ENCODE measurements at regions not wholly inside any gene's neighbourhood (a gene's known extent, or its start where the extent isn't known, plus 50 kb on each side); places are given as distances from the start of the nearest gene placed in this dataset.
A peak's percentile ranks its signal among the peaks of the same experiment; 100 is the strongest.
"Not testable (repeated sequence)": the region's sequence is repeated elsewhere in the genome, so short reads cannot be mapped to it uniquely, and the experiment has no call there.

GRCh38 chr2:207328944-207329386 lies 163.2 kb upstream of the KLF7 start:
- DNase-seq (ENCODE audit: low read depth in 2 of 2): no peak

- DNase-seq (ENCODE audit: low read depth in 2 of 2): peak; percentile 14 to 20
These were observed 165.2 kb upstream of the KLF7 start for GRCh38 chr2:207330912-207331311.

GRCh38 chr2:207331674-207332073 lies 165.9 kb upstream of the KLF7 start:
- no peak for DNase-seq (ENCODE audit: low read depth in 2 of 2)

- no peak for DNase-seq (ENCODE audit: low read depth in 2 of 2)
These were observed 166.9 kb upstream of the KLF7 start for GRCh38 chr2:207332480-207333212.

- no peak for DNase-seq (ENCODE audit: low read depth in 2 of 2)
These were observed 168.0 kb upstream of the KLF7 start for GRCh38 chr2:207333599-207334300.

GRCh38 chr2:207334301-207334623 lies 168.5 kb upstream of the KLF7 start:
- no peak for DNase-seq (ENCODE audit: low read depth in 2 of 2)

GRCh38 chr2:207334624-207335371 lies 169.1 kb upstream of the KLF7 start:
- peak; percentile 12 to 23 for DNase-seq (ENCODE audit: low read depth in 2 of 2)

- no peak for DNase-seq (ENCODE audit: low read depth in 2 of 2)
These were observed 171.8 kb upstream of the KLF7 start for GRCh38 chr2:207337234-207338219.

GRCh38 chr2:207338220-207338607 lies 172.5 kb upstream of the KLF7 start:
- DNase-seq (ENCODE audit: low read depth in 2 of 2): no peak

GRCh38 chr2:207338610-207339009 lies 172.9 kb upstream of the KLF7 start:
- DNase-seq (ENCODE audit: low read depth in 2 of 2): no peak

- no peak for DNase-seq (ENCODE audit: low read depth in 2 of 2)
These were observed 175.5 kb upstream of the KLF7 start for GRCh38 chr2:207341112-207341750.

GRCh38 chr2:207341804-207342203 lies 176.1 kb upstream of the KLF7 start:
- DNase-seq (ENCODE audit: low read depth in 2 of 2): no peak

- not testable (repeated sequence) for DNase-seq (ENCODE audit: low read depth in 2 of 2)
These were observed 179.0 kb upstream of the KLF7 start for GRCh38 chr2:207344596-207345394.

- no peak for DNase-seq (ENCODE audit: low read depth in 2 of 2)
These were observed 178.6 kb upstream of the CREB1 start for GRCh38 chr2:207351171-207351570.

- DNase-seq (ENCODE audit: low read depth in 2 of 2): no peak
These were observed 176.6 kb upstream of the CREB1 start for GRCh38 chr2:207352978-207353671.

- no peak for DNase-seq (ENCODE audit: low read depth in 2 of 2)
These were observed 175.9 kb upstream of the CREB1 start for GRCh38 chr2:207353836-207354235.

- no peak for DNase-seq (ENCODE audit: low read depth in 2 of 2)
These were observed 175.3 kb upstream of the CREB1 start for GRCh38 chr2:207354462-207354861.

GRCh38 chr2:207356567-207356966 lies 173.2 kb upstream of the CREB1 start:
- DNase-seq (ENCODE audit: low read depth in 2 of 2): no peak

- DNase-seq (ENCODE audit: low read depth in 2 of 2): no peak
These were observed 172.5 kb upstream of the CREB1 start for GRCh38 chr2:207357216-207357615.

- DNase-seq (ENCODE audit: low read depth in 2 of 2): no peak
These were observed 167.0 kb upstream of the CREB1 start for GRCh38 chr2:207362716-207363115.

All from stimulated activated CD4-positive, alpha-beta T cell treated with anti-CD3 and anti-CD28 coated beads, Interleukin-1b, Interleukin-23, amount 100 ng/mL, for 4 hours (primary cell).